ENCODE measurements at regions not wholly inside any gene's neighbourhood (a gene's known extent, or its start where the extent isn't known, plus 50 kb on each side); places are given as distances from the start of the nearest gene placed in this dataset.

DNA sequence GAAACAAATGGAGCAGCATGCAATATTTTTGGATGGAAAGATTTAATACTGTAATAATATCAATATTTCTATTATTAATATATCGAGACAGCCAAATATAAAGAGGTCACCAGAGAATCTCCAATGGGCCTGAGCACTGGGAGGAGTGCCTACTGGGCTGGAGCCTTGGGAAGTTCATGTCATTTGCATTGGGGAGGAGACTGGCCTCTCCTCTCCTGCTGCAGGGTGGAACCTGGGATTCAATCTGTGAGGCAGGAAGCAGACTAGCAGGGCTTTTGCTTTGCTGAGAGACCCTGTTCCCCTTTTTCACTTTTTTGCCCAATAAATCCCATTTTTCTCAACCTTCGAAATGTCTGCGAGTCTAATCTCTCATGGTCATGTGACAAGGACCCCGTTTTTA is 390.6 kb upstream of the CYRIA start:
- TF ChIP-seq MXI1 (IDR thresholded peaks at IDR 0.05; ENCODE audit: low read depth, low read length) (no peak), POLR2AphosphoS5 (IDR thresholded peaks at IDR 0.05; ENCODE audit: low read depth, low read length) (no peak), RFX5 (IDR thresholded peaks at IDR 0.05; ENCODE audit: low read length) (no peak), CTCF (IDR thresholded peaks at IDR 0.05) (no peak), SIN3A (IDR thresholded peaks at IDR 0.05; ENCODE audit: borderline replicate concordance, low read depth, low read length) (no peak)
- TF ChIP-seq, protein P1, sequence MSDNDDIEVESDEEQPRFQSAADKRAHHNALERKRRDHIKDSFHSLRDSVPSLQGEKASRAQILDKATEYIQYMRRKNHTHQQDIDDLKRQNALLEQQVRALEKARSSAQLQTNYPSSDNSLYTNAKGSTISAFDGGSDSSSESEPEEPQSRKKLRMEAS (IDR thresholded peaks at IDR 0.05; ENCODE audit: low read depth), result no peak
- TF ChIP-seq, protein P2, sequence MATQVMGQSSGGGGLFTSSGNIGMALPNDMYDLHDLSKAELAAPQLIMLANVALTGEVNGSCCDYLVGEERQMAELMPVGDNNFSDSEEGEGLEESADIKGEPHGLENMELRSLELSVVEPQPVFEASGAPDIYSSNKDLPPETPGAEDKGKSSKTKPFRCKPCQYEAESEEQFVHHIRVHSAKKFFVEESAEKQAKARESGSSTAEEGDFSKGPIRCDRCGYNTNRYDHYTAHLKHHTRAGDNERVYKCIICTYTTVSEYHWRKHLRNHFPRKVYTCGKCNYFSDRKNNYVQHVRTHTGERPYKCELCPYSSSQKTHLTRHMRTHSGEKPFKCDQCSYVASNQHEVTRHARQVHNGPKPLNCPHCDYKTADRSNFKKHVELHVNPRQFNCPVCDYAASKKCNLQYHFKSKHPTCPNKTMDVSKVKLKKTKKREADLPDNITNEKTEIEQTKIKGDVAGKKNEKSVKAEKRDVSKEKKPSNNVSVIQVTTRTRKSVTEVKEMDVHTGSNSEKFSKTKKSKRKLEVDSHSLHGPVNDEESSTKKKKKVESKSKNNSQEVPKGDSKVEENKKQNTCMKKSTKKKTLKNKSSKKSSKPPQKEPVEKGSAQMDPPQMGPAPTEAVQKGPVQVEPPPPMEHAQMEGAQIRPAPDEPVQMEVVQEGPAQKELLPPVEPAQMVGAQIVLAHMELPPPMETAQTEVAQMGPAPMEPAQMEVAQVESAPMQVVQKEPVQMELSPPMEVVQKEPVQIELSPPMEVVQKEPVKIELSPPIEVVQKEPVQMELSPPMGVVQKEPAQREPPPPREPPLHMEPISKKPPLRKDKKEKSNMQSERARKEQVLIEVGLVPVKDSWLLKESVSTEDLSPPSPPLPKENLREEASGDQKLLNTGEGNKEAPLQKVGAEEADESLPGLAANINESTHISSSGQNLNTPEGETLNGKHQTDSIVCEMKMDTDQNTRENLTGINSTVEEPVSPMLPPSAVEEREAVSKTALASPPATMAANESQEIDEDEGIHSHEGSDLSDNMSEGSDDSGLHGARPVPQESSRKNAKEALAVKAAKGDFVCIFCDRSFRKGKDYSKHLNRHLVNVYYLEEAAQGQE (IDR thresholded peaks at IDR 0.05; ENCODE audit: low read depth, low read length), result no peak
